Epithelial cell of prostate (primary cell): ENCODE measurements at regions not wholly inside any gene's neighbourhood (a gene's known extent, or its start where the extent isn't known, plus 50 kb on each side); places are given as distances from the start of the nearest gene placed in this dataset.

Source experiments
- DNase-seq: peaks from one replicate; pipeline ENCODE4 v3.0.0-alpha.2; 2011; ENCODE audit warnings: low read depth, low spot score
- H3K27ac ChIP-seq: fragments of 450-650 bp; 2 replicates; pipeline ENCODE4 v1.5.1; 2017; ENCODE audit warnings: mild to moderate bottlenecking

- no peak for DNase-seq
- no peak overlapping the region for H3K27ac ChIP-seq
These were observed 56.7 kb upstream of the SIAH1 start for GRCh38 chr16:48441863-48442279.

- no peak overlapping the region for H3K27ac ChIP-seq
- no peak for DNase-seq
These were observed 55.9 kb upstream of the SIAH1 start for GRCh38 chr16:48441106-48441505.

GRCh38 chr16:48438414-48438813 lies 53.2 kb upstream of the SIAH1 start:
- H3K27ac ChIP-seq = no peak overlapping the region
- DNase-seq = no peak

- DNase-seq = no peak
- H3K27ac ChIP-seq = no peak overlapping the region
These were observed 50.7 kb upstream of the SIAH1 start for GRCh38 chr16:48435906-48436305.

- H3K27ac ChIP-seq = no peak overlapping the region
- DNase-seq = no peak
These were observed 50.1 kb upstream of the SIAH1 start for GRCh38 chr16:48435318-48435680.
